Ascending aorta (tissue), 2 donors: ENCODE measurements at regions not wholly inside any gene's neighbourhood (a gene's known extent, or its start where the extent isn't known, plus 50 kb on each side); places are given as distances from the start of the nearest gene placed in this dataset.

ENCODE experiments used
- DNase-seq, 2 donors: peaks; one replicate each; pipeline ENCODE4 v3.0.0-alpha.2; 2019; ENCODE audit warnings: low spot score in 2 of 2
- H3K27ac ChIP-seq, 2 donors: fragments of 200-600 bp; sonication (generic); one replicate each; pipeline ENCODE4 v1.5.1; 2016 to 2017; ENCODE audit warnings: mild to moderate bottlenecking in 1 of 2
- H3K27me3 ChIP-seq: fragments of 200-600 bp; sonication (generic); one replicate; pipeline ENCODE4 v1.5.1; 2017
- H3K36me3 ChIP-seq, 2 donors: fragments of 200-600 bp; sonication (generic); one replicate each; pipeline ENCODE4 v1.5.1; 2016
- H3K4me1 ChIP-seq, 2 donors: fragments of 200-600 bp; sonication (generic); one replicate each; pipeline ENCODE4 v1.5.1; 2016 to 2017; ENCODE audit warnings: mild to moderate bottlenecking in 1 of 2
- H3K4me3 ChIP-seq, 2 donors: fragments of 200-600 bp; sonication (generic); one replicate each; pipeline ENCODE4 v1.5.1; 2016 to 2017; ENCODE audit warnings: mild to moderate bottlenecking in 1 of 2
- H3K9me3 ChIP-seq, 2 donors: fragments of 200-600 bp; sonication (generic); one replicate each; pipeline ENCODE4 v1.5.1; 2016
- CTCF ChIP-seq, 3 experiments: fragments of 200-600 bp in 2 of 3; fragments of 450-650 bp in 1 of 3; sonication (generic) in 2 of 3; IDR thresholded peaks; one replicate each; pipeline ENCODE4 v1.5.1; 2016 to 2019; ENCODE audit warnings: antibody characterized with exemption in 3 of 3, mild to moderate bottlenecking in 1 of 3, moderate library complexity in 1 of 3
- intact Hi-C: fragments of 100-400 bp; cut with DNase I; formaldehyde crosslinking; loops from one replicate; pipeline ENCODE4 v1.15.1; 2023

- intact Hi-C loops, result no loop called here
- Histone ChIP-seq H3K36me3 (no peaks in the 10 kb centered on the region), H3K27ac (no peak overlapping the region), H3K4me3 (no peak overlapping the region), H3K27me3 (no peaks in the 10 kb centered on the region), H3K9me3 (no peaks in the 10 kb centered on the region), H3K4me1 (no peaks in the 10 kb centered on the region)
- DNase-seq, result no peak
- TF ChIP-seq CTCF (IDR thresholded peaks at IDR 0.05), result no peak
Measured at GRCh38 chr9:3597792-3598191, 72.0 kb upstream of the RFX3 start.

GRCh38 chr9:3586066-3586465 is 60.3 kb upstream of the RFX3 start:
- Histone ChIP-seq H3K4me1 (no peaks in the 10 kb centered on the region), H3K9me3 (peaks cover 4 to 28% of the 10 kb centered on the region in 2 donors), H3K36me3 (no peaks in the 10 kb centered on the region), H3K27ac (no peak overlapping the region), H3K27me3 (no peaks in the 10 kb centered on the region), H3K4me3 (no peak overlapping the region)
- TF ChIP-seq CTCF (IDR thresholded peaks at IDR 0.05), result no peak
- intact Hi-C loops, result no loop called here
- DNase-seq, result no peak

- Histone ChIP-seq H3K36me3 (no peaks in the 10 kb centered on the region), H3K27ac (no peak overlapping the region), H3K4me1 (no peaks in the 10 kb centered on the region), H3K9me3 (peaks cover 4 to 33% of the 10 kb centered on the region in 2 donors), H3K27me3 (no peaks in the 10 kb centered on the region), H3K4me3 (no peak overlapping the region)
- TF ChIP-seq CTCF (IDR thresholded peaks at IDR 0.05), result no peak
- DNase-seq, result no peak
- intact Hi-C loops, result no loop called here
Measured at GRCh38 chr9:3585606-3586005, 59.8 kb upstream of the RFX3 start.

- Histone ChIP-seq H3K27me3 (no peaks in the 10 kb centered on the region), H3K9me3 (peaks cover 4 to 44% of the 10 kb centered on the region in 2 donors), H3K4me1 (no peaks in the 10 kb centered on the region), H3K4me3 (no peak overlapping the region), H3K27ac (no peak overlapping the region), H3K36me3 (no peaks in the 10 kb centered on the region)
- DNase-seq, result no peak
- intact Hi-C loops, result no loop called here
- no peak for TF ChIP-seq CTCF (IDR thresholded peaks at IDR 0.05)
Measured at GRCh38 chr9:3578786-3579185, 53.0 kb upstream of the RFX3 start.

GRCh38 chr9:3576328-3576727 is 50.5 kb upstream of the RFX3 start:
- DNase-seq, result no peak
- intact Hi-C loops, result no loop called here
- no peaks in the 10 kb centered on the region for H3K4me1 ChIP-seq
- no peaks in the 10 kb centered on the region for H3K36me3 ChIP-seq
- no peak overlapping the region for H3K4me3 ChIP-seq
- no peak overlapping the region for H3K27ac ChIP-seq
- H3K27me3 ChIP-seq, result no peaks in the 10 kb centered on the region
- no peak for TF ChIP-seq CTCF (IDR thresholded peaks at IDR 0.05)
- H3K9me3 ChIP-seq, result peaks cover 0 to 20% of the 10 kb centered on the region in 2 donors

GRCh38 chr9:3575821-3576220 is 50.0 kb upstream of the RFX3 start:
- intact Hi-C loops, result no loop called here
- TF ChIP-seq CTCF (IDR thresholded peaks at IDR 0.05), result no peak

More at GRCh38 chr9:3575821-3576220, 50.0 kb upstream of the RFX3 start:
- Histone ChIP-seq H3K9me3 (peaks cover 0 to 15% of the 10 kb centered on the region in 2 donors), H3K27ac (no peak overlapping the region), H3K36me3 (no peaks in the 10 kb centered on the region), H3K4me1 (no peaks in the 10 kb centered on the region), H3K27me3 (no peaks in the 10 kb centered on the region), H3K4me3 (no peak overlapping the region)
- DNase-seq, result no peak
